AG04450 (cell line): ENCODE measurements at regions not wholly inside any gene's neighbourhood (a gene's known extent, or its start where the extent isn't known, plus 50 kb on each side); places are given as distances from the start of the nearest gene placed in this dataset.

Source experiments
- CTCF ChIA-PET: fragments of 300-600, 350-600 bp; formaldehyde crosslinking; extraction: SDS; loops from one replicate; lab custom pipeline; 2022; ENCODE audit warnings: antibody characterized with exemption, inconsistent platforms; lab: Charles Lee
- POLR2A ChIA-PET: fragments of 350-600 bp; formaldehyde crosslinking; extraction: SDS; loops from one replicate; lab custom pipeline; 2021; ENCODE audit warnings: antibody characterized with exemption, inconsistent platforms; lab: Yijun Ruan, JAX
- DNase-seq: peaks from one replicate; pipeline ENCODE4 v3.0.0-alpha.2; 2011; ENCODE audit warnings: low read depth, low spot score
- H3K27ac ChIP-seq: one replicate; pipeline ENCODE4 v1.5.1; 2012; ENCODE audit warnings: low read depth, low read length, control low read depth
- H3K27me3 ChIP-seq: one replicate; pipeline ENCODE4 v1.6.0; 2012; ENCODE audit warnings: low read length; ENCODE audit not compliant: control insufficient read depth, insufficient read depth
- H3K4me3 ChIP-seq: 2 replicates; pipeline ENCODE4 v1.5.1; 2011; ENCODE audit warnings: mild to moderate bottlenecking, low read depth, low read length, control low read depth
- H3K9me3 ChIP-seq: 2 replicates; pipeline ENCODE4 v1.5.1; 2012; ENCODE audit warnings: low read length; ENCODE audit not compliant: control insufficient read depth, insufficient read depth
- CTCF ChIP-seq: IDR thresholded peaks from 2 replicates; pipeline ENCODE4 v1.5.1; 2011; ENCODE audit warnings: low read depth, low read length, control low read depth, inconsistent platforms

GRCh38 chr4:114466299-114466698 lies 132.3 kb upstream of the UGT8 start:
- Histone ChIP-seq H3K9me3 (no peaks in the 10 kb centered on the region), H3K27ac (no peak overlapping the region), H3K27me3 (no peaks in the 10 kb centered on the region), H3K4me3 (no peak overlapping the region)
- CTCF ChIA-PET = no interaction called here
- no peak for TF ChIP-seq CTCF
- DNase-seq = no peak
- POLR2A ChIA-PET = no interaction called here

- Histone ChIP-seq H3K27me3 (no peaks in the 10 kb centered on the region), H3K4me3 (no peak overlapping the region), H3K27ac (no peak overlapping the region), H3K9me3 (no peaks in the 10 kb centered on the region)
- no peak for DNase-seq
- POLR2A ChIA-PET = no interaction called here
- TF ChIP-seq CTCF = no peak
- CTCF ChIA-PET = no interaction called here
Measured at GRCh38 chr4:114472269-114473032, 126.2 kb upstream of the UGT8 start.

GRCh38 chr4:114474188-114474800 lies 124.3 kb upstream of the UGT8 start:
- no peak for DNase-seq
- ChIA-PET CTCF (no interaction called here), POLR2A (no interaction called here)

GRCh38 chr4:114476310-114476709 lies 122.3 kb upstream of the UGT8 start:
- H3K4me3 ChIP-seq = no peak overlapping the region
- POLR2A ChIA-PET = interaction anchor here (0.7 kb wide), 1 partner anchor 216 kb away, joined by 8 read pairs; no protein-coding TSS in a partner anchor
- CTCF ChIA-PET = no interaction called here
- no peak for DNase-seq
- no peak overlapping the region for H3K27ac ChIP-seq
- no peaks in the 10 kb centered on the region for H3K9me3 ChIP-seq
- no peaks in the 10 kb centered on the region for H3K27me3 ChIP-seq
- TF ChIP-seq CTCF = no peak

More at GRCh38 chr4:114474188-114474800, 124.3 kb upstream of the UGT8 start:
- no peak overlapping the region for H3K4me3 ChIP-seq
- no peak overlapping the region for H3K27ac ChIP-seq
- TF ChIP-seq CTCF = no peak
- no peaks in the 10 kb centered on the region for H3K27me3 ChIP-seq
- H3K9me3 ChIP-seq = no peaks in the 10 kb centered on the region

- ChIA-PET POLR2A (no interaction called here), CTCF (no interaction called here)
- Histone ChIP-seq H3K27me3 (peaks cover 2% of the 10 kb centered on the region), H3K4me3 (no peak overlapping the region), H3K27ac (no peak overlapping the region), H3K9me3 (no peaks in the 10 kb centered on the region; the same call in 1 of the 2 replicates)
- no peak for DNase-seq
- no peak for TF ChIP-seq CTCF
Measured at GRCh38 chr4:114479595-114479994, 119.0 kb upstream of the UGT8 start.
